Heart left ventricle (tissue), 13 donors: ENCODE measurements at regions not wholly inside any gene's neighbourhood (a gene's known extent, or its start where the extent isn't known, plus 50 kb on each side); places are given as distances from the start of the nearest gene placed in this dataset.

Source experiments
- POLR2A ChIP-seq, 2 donors: fragments of 450-650 bp; IDR thresholded peaks; one replicate each; pipeline ENCODE4 v1.6.1; 2017; ENCODE audit warnings: antibody characterized with exemption in 2 of 2, mild to moderate bottlenecking in 2 of 2, moderate library complexity in 2 of 2
- TF ChIP-seq, protein P1 (sequence below), 12 donors: fragments of 200-600 bp; sonication (generic) in 4 of 12; IDR thresholded peaks; one replicate each; pipeline versions ENCODE4 v1.5.0 to v1.8.0; 2018 to 2022; ENCODE audit warnings: antibody characterized with exemption in 12 of 12, mild to moderate bottlenecking in 5 of 12
- donor health status: ischemic (EF 13 %, LVEDD 7.1; RV severe dilation, severe dysfunction).
- donor health status: DM: no; HTN: yes; CAD: no.
- donor health status: DM: no; HTN: no; CAD: no.
- donor health status: ischemic (EF 25% LVEDD 6.9; RV normal size, moderate dysfunction).
- donor health status: ischemic (EF 25% LVEDD 5.7; RV mildly dilated, moderate dysfunction).
- donor health status: ischemic (EF 35%, LVEDD 5.7; RV mildly dilated, moderate dysfunction).
- donor health status: nonischemic (EF 11% LVEDD 7.7; RV severe dilation, severe dysfunction).
- donor health status: DM: yes; HTN: yes; CAD: no.
- donor health status: PGD.
- donor health status: ischemic (EF 29% LVEDD 5.4; RV normal size, mild dysfunction).
- donor health status: nonischemic (EF 23%, LVEDD 6.1; RV moderate dilation, normal function).

GRCh38 chr6:128731249-128732165, 151.4 kb upstream of the LAMA2 start:
- TF ChIP-seq, protein P1, sequence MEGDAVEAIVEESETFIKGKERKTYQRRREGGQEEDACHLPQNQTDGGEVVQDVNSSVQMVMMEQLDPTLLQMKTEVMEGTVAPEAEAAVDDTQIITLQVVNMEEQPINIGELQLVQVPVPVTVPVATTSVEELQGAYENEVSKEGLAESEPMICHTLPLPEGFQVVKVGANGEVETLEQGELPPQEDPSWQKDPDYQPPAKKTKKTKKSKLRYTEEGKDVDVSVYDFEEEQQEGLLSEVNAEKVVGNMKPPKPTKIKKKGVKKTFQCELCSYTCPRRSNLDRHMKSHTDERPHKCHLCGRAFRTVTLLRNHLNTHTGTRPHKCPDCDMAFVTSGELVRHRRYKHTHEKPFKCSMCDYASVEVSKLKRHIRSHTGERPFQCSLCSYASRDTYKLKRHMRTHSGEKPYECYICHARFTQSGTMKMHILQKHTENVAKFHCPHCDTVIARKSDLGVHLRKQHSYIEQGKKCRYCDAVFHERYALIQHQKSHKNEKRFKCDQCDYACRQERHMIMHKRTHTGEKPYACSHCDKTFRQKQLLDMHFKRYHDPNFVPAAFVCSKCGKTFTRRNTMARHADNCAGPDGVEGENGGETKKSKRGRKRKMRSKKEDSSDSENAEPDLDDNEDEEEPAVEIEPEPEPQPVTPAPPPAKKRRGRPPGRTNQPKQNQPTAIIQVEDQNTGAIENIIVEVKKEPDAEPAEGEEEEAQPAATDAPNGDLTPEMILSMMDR (IDR thresholded peaks at IDR 0.05), result peak; percentile 44 to 75 (median 60)
- no peak for TF ChIP-seq POLR2A (IDR thresholded peaks at IDR 0.05)
